ENCODE measurements at regions not wholly inside any gene's neighbourhood (a gene's known extent, or its start where the extent isn't known, plus 50 kb on each side); places are given as distances from the start of the nearest gene placed in this dataset.
"Not testable (repeated sequence)": the region's sequence is repeated elsewhere in the genome, so short reads cannot be mapped to it uniquely, and the experiment has no call there.

GRCh38 chr6:27616328-27617045, 143.6 kb upstream of the ZNF184 start:
- ATAC-seq (no peak), DNase-seq (ENCODE audit: low spot score) (no peak)
- intact Hi-C loops (cut with DNase I) = no loop called here

GRCh38 chr6:27611451-27611850, 138.5 kb upstream of the ZNF184 start:
- no peak for ATAC-seq
- intact Hi-C loops (cut with DNase I) = no loop called here
- no peak for DNase-seq (ENCODE audit: low spot score)

- no peak for DNase-seq (ENCODE audit: low spot score)
- no peak for ATAC-seq
- intact Hi-C loops (cut with DNase I) = no loop called here
Measured at GRCh38 chr6:27608916-27609883, 136.3 kb upstream of the ZNF184 start.

GRCh38 chr6:27605401-27606342, 132.8 kb upstream of the ZNF184 start:
- intact Hi-C loops (cut with DNase I) = no loop called here
- no peak for ATAC-seq
- no peak for DNase-seq (ENCODE audit: low spot score)

GRCh38 chr6:27604986-27605385, 132.1 kb upstream of the ZNF184 start:
- no peak for DNase-seq (ENCODE audit: low spot score)
- intact Hi-C loops (cut with DNase I) = no loop called here
- no peak for ATAC-seq

GRCh38 chr6:27601668-27602254, 128.9 kb upstream of the ZNF184 start:
- ATAC-seq = no peak
- intact Hi-C loops (cut with DNase I) = no loop called here
- no peak for DNase-seq (ENCODE audit: low spot score)

GRCh38 chr6:27599859-27600532, 127.1 kb upstream of the ZNF184 start:
- no peak for DNase-seq (ENCODE audit: low spot score)
- no peak for ATAC-seq
- intact Hi-C loops (cut with DNase I) = no loop called here

GRCh38 chr6:27597031-27597567, 124.2 kb upstream of the ZNF184 start:
- DNase-seq (ENCODE audit: low spot score); intact Hi-C loops (cut with DNase I); ATAC-seq: not testable (repeated sequence)

- intact Hi-C loops (cut with DNase I) = no loop called here
- DNase-seq (ENCODE audit: low spot score) (no peak), ATAC-seq (no peak)
Measured at GRCh38 chr6:27593861-27594260, 121.0 kb upstream of the ZNF184 start.

- no peak for DNase-seq (ENCODE audit: low spot score)
- intact Hi-C loops (cut with DNase I) = no loop called here
- no peak for ATAC-seq
Measured at GRCh38 chr6:27593200-27593818, 120.4 kb upstream of the ZNF184 start.

- intact Hi-C loops (cut with DNase I) = no loop called here
- DNase-seq (ENCODE audit: low spot score) = no peak
- no peak for ATAC-seq
Measured at GRCh38 chr6:27592481-27593199, 119.7 kb upstream of the ZNF184 start.

GRCh38 chr6:27591699-27592480, 119.0 kb upstream of the ZNF184 start:
- intact Hi-C loops (cut with DNase I) = no loop called here
- ATAC-seq (no peak), DNase-seq (ENCODE audit: low spot score) (no peak)

- ATAC-seq; intact Hi-C loops (cut with DNase I); DNase-seq (ENCODE audit: low spot score): not testable (repeated sequence)
Measured at GRCh38 chr6:27585316-27585715, 112.4 kb upstream of the ZNF184 start.

- DNase-seq (ENCODE audit: low spot score) = no peak
- no peak for ATAC-seq
- intact Hi-C loops (cut with DNase I) = no loop called here
Measured at GRCh38 chr6:27584326-27584725, 111.4 kb upstream of the ZNF184 start.

GRCh38 chr6:27582928-27583725, 110.2 kb upstream of the ZNF184 start:
- ATAC-seq (no peak), DNase-seq (ENCODE audit: low spot score) (no peak)
- intact Hi-C loops (cut with DNase I) = no loop called here
